GM12891 (cell line): ENCODE measurements at regions not wholly inside any gene's neighbourhood (a gene's known extent, or its start where the extent isn't known, plus 50 kb on each side); places are given as distances from the start of the nearest gene placed in this dataset.

Experiments used
- POLR2A ChIP-seq: IDR thresholded peaks from 2 replicates; pipeline ENCODE4 v1.6.1; 2011; ENCODE audit warnings: low read depth, low read length, control low read depth
- TAF1 ChIP-seq: IDR thresholded peaks from 2 replicates; pipeline ENCODE4 v1.6.1; 2011; ENCODE audit warnings: low read depth, low read length, control low read depth

DNA sequence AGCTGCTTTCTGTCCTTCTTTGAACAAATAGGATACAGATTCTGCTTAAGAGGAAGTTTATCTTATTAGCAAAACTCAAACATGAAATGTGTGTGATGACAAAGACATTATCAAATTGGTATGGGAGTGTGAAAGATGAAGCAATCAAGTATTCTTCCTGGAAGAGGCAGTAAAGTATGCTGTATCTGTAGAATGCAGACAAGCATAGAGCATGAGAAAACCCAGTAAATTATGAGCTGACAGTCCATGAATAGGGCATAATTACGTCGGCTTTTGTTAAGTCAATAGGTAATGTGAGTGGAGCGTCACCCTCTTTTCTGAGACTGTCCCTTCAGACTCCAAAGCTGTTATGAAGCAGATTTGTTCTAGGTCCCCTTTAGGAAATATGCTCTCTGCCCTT is 458.6 kb upstream of the NWD2 start:
- no peak for TF ChIP-seq POLR2A
- TF ChIP-seq TAF1: no peak
